Endothelial cell of umbilical vein (primary cell): ENCODE measurements at regions not wholly inside any gene's neighbourhood (a gene's known extent, or its start where the extent isn't known, plus 50 kb on each side); places are given as distances from the start of the nearest gene placed in this dataset.

Experiments used
- POLR2A ChIP-seq: IDR thresholded peaks from 2 replicates; pipeline ENCODE4 v1.6.1; 2012; ENCODE audit warnings: low read depth, mild to moderate bottlenecking, control low read depth, low read length
- TF ChIP-seq, protein P1 (sequence below), 2 donors: IDR thresholded peaks; 1 replicate in 1 of 2; 2 replicates in 1 of 2; pipeline ENCODE4 v1.5.1; 2011; ENCODE audit warnings: low read length in 2 of 2, mild to moderate bottlenecking in 2 of 2, moderate library complexity in 2 of 2, control low read depth in 1 of 2, inconsistent platforms in 1 of 2, low read depth in 1 of 2; ENCODE audit not compliant: insufficient read depth in 1 of 2; ENCODE audit errors: extremely low read depth in 1 of 2

- TF ChIP-seq, protein P1, sequence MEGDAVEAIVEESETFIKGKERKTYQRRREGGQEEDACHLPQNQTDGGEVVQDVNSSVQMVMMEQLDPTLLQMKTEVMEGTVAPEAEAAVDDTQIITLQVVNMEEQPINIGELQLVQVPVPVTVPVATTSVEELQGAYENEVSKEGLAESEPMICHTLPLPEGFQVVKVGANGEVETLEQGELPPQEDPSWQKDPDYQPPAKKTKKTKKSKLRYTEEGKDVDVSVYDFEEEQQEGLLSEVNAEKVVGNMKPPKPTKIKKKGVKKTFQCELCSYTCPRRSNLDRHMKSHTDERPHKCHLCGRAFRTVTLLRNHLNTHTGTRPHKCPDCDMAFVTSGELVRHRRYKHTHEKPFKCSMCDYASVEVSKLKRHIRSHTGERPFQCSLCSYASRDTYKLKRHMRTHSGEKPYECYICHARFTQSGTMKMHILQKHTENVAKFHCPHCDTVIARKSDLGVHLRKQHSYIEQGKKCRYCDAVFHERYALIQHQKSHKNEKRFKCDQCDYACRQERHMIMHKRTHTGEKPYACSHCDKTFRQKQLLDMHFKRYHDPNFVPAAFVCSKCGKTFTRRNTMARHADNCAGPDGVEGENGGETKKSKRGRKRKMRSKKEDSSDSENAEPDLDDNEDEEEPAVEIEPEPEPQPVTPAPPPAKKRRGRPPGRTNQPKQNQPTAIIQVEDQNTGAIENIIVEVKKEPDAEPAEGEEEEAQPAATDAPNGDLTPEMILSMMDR (IDR thresholded peaks at IDR 0.05; ENCODE audit: extremely low read depth in 1 of 2, insufficient read depth in 1 of 2, low read depth in 1 of 2, low read length in 2 of 2), result no peak
- no peak for TF ChIP-seq POLR2A
These were observed 974.6 kb upstream of the RAG2 start for GRCh38 chr11:37572491-37573171.
